HG03354 (cell line): ENCODE measurements at regions not wholly inside any gene's neighbourhood (a gene's known extent, or its start where the extent isn't known, plus 50 kb on each side); places are given as distances from the start of the nearest gene placed in this dataset.

Experiments used
- ATAC-seq: cut with Tn5 transposase; IDR thresholded peaks from one replicate; pipeline ENCODE4 v1.9.1; 2021; ENCODE audit warnings: mild to moderate bottlenecking; ENCODE audit not compliant: unreplicated experiment, poor library complexity, severe bottlenecking

DNA sequence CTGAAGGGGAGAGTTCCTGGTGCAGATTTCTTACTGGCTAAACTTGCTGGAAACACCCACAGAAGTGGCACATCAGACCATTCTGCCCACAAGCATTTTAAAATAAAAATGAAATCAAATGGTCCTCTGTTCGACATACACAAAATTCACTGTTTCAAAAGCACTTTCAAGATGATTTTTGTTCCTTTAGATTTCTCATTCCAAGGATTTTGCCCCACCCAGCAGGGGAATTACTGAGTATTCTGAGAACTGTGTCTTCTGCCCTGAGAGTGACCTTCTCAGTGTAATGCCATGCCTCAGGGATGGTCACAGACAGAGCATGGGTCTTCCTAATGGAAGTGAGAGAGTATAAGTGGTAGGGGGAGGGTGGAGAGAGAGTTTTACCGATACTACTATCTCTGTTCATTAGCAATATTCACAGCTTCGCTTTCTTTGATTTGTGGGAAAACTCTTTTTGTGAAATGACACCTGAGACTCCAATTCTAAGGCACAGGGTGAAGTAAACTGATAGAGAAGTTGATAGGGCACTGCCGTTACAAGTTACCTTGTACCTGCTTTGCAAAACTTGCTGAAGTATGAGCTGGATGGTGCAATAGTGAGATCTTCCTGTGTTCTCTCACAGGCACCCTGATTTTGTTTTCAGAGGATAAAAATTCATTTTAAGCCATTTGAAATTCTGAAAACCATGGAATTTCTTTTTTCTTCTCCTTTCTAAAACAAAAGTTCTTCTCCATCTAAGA is 95.8 kb upstream of the CD180 start:
- ATAC-seq, result no peak

DNA sequence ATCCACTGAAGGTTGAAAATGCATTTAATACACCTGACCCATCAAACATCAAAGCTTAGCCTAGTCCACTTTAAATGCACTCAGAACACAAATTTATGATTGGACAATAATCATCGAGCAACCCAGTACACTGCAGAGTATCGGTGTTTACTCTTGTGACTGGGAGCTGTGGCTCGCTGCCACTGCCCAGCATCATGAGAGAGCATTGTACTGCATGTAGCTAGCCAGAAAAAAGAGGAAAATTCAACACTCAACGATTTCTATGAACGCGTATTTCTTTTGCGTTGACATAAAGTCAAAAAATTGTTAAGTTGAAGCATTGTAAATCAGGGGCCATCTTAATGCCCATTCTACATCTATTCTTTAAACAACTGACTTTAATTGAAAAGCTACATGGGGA is 95.1 kb upstream of the CD180 start:
- no peak for ATAC-seq

DNA sequence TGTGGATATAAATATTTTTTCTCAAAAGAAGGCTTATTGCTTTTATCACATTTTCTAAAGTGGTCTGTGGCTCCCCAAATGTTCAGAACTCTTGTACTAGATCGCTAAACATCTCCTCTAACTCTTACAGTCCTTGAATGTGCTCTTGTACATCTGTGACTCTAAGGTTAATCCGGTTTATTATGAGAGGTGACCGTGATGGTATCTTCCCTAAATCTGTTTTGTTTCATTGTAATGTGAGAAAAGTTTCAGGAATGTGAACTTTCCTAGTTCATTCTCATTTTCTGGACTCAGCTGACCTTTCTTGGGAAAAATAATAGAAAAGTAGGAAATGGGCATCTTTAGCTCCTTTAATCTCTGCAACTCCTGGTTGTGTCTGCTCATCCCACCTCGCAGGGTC is 94.5 kb upstream of the CD180 start:
- ATAC-seq, result no peak

DNA sequence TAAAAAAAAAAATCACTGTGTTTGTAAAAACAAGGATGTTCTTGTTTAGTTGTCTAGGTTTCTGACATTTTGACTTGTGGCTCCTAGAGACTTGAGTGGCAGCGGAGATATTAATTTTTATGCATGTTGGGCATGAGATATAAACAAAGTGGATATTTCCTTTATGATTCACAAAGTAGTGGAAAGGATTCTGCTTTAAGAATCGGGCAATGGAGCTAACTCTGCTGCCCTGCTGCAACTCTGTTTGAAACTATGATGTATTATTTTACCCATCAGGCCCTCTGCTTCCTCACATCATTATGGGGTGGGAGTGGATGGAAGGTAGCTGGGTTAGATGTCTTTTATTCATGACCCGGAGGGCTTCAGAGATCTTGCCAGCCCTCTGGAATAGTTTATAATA is 94.1 kb upstream of the CD180 start:
- ATAC-seq, result no peak

DNA sequence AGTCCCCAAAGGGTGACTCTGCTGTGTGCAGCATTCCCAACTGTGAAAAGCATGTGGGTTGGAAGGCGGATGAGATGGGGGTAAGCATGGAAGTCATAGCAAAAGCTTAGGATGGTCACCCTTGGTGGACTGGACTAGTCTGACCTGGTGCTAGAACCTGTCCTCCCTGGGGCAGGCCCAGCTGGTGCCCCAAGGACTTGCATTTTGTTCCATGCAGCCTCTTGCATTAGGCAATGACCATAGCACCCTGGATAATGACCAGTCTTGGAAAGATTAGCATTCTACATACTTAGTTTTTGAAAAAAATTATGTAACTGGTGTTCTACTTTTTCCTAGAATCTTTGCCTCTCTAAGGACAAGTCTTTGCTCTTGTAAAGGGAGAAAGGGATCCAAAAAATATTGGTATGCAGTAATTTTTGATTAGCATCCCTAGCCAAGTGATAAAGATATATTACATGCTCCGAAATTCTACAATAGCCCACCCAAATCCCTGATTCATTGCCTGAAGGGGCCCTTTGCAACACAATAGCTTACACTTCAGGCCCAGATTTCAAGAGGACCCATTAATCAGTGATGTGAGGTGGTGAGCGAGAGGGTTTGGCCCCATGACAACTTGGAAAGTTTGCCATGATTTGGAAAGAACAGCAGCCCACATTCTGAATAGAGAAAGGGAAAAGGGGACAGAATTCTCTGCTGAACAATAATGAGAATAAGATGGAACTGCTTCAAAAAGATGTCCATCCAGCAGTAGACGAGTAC is 93.3 kb upstream of the CD180 start:
- no peak for ATAC-seq

DNA sequence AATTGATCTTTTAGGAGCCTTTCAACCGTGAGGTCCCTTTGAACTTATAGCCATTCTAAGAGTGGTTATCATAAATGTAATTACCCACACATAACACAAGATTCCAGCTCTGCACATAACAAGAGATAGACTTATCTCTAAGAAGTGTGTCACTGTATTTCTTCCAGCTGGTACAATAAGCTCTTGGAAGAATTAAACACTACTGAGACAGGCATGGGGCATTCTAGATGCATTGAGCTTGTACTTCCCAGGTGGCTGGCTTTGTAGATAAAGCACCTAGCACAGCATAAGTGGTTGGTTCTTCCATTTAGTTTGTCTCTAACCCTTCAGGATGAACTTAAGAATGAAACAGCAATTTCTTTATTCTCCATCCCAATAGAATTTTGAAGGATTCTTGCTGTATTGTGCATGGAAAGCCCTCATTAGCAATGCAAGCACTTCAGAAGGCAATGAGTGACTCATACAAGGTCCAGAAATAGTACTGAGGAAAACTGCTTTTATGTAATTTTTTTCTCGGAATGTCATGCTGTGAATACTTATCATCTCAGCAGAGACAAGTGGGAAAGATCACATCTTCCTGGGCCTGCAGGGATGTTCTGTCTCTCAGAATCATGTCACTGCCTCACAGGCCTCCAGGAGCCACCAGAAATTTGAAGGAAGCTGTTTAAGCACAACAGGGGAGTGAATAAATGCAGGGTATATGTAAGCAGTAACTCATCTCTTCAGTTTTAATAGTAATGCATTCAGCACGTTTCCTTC is 91.1 kb upstream of the CD180 start:
- no peak for ATAC-seq

DNA sequence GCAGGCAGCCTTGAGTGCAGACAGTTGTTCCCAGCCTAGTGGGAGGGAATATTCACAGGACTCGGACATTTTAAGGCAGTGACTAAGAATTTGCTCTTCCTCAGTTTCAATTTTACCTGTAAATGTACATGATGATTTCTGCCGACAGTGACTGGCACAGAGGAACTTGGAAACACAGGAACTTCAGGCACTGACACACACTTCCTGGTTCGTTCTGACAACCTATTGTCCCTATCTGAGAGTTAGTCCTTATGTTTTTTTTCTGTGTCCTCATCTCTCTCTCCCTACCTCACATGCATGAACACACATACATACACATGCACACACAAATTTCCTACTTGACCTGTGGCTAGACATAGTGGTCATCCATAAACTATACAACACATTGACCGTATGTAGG is 89.4 kb upstream of the CD180 start:
- ATAC-seq, result no peak

DNA sequence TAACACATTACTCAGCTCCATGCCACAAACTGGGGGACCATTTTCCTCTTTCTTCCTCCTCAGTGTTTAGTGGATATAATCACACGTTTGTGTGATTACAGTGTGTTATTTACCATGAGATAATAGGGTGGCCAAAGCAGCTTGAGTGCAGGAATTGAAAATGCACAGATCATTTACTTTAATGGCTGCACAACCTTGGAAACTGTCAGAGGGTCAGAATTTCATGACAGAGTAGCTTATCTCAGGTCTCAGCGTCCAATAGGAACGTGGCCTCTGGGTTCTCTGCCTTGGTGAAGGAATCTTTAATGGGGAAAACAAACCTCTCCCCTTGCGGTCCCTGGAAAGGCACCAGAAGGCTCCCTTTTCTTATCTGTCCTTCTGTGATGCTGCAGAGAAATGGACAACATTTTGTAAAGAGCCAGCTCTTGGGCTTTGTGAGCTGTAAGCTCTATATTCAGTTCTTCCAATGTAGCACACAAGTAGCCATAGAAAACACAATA is 87.4 kb upstream of the CD180 start:
- no peak for ATAC-seq

DNA sequence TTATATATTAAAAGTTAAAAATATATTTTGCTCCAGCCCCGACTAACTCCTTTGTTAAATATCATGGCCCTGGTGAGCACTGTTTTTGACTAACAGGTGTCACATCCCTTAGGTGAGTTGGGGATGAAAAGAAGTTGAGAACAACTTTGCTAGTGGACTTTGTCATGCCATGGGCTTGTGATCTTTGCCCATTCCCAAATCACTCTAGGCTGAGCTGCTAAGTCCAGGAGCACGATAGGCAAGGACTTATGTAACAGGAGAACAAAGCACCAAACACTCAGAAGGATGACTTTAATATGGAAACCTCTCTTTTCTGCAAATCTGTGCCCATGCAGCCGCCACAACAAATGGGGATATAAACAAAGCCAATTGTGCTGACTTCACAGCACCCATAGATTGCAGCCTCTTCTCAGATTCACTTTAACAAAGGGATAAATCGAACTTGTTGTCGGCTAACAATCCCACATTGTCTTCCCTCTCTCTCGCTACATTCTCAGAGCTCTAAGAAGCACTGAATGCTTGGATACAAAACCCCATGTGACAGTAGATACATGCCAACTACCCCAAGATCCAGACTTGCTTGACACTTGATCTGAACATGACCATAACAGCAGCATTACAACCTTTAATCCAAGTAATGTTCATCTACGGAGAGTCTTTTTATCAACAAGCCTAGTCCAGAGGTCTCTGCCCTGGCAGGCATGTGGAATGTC is 86.8 kb upstream of the CD180 start:
- no peak for ATAC-seq

DNA sequence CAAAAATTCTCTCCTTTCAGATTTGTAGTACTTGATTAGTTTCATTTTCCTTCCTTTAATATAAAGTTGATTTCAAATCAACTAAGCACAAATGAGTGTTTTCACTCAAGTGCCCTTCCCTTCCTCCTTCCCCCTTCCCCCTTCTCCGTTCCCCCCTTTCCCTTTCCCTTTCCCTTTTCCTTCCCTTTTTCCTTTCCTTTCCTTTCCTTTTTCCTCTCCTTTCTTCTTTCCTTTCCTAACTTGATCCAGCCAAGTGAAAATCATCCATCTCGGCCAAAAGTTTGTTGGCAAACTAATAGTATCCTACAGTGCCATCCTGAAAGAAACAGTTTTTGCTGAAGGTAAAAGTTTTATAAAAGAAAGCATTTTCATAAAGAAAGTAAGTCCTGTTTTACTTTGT is 85.3 kb upstream of the CD180 start:
- ATAC-seq, result no peak

DNA sequence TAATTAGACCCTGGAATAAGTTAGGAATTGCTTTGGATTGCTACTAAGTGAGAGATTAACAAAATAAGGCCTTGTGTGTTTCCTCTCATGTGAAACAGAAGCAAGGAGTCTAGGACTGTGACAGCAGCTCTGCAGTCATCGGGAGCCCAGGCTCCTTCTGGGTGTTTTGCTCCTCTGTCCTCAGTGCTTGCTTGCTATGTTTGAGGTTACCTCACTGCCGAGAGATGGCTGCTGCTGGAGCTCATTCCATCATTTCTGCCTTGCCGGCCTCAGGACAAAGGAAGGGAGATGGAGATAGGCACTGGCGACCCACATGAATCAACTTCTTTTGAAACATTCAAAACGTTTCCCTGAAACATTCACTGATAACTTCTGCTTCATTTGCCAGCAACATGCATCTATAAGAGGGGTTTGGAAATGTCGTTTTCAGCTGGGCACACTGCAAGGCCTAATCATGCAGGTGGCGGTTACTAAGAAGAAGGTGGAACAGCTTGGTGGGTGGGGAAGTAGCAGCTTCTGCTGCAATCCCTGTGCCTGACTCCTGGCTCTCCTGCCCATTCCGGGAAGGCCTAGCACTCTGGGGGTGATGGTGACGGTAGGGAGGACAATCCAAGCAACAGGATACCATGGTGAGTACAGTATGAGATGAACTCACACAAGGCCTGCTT is 77.2 kb upstream of the CD180 start:
- ATAC-seq, result no peak

DNA sequence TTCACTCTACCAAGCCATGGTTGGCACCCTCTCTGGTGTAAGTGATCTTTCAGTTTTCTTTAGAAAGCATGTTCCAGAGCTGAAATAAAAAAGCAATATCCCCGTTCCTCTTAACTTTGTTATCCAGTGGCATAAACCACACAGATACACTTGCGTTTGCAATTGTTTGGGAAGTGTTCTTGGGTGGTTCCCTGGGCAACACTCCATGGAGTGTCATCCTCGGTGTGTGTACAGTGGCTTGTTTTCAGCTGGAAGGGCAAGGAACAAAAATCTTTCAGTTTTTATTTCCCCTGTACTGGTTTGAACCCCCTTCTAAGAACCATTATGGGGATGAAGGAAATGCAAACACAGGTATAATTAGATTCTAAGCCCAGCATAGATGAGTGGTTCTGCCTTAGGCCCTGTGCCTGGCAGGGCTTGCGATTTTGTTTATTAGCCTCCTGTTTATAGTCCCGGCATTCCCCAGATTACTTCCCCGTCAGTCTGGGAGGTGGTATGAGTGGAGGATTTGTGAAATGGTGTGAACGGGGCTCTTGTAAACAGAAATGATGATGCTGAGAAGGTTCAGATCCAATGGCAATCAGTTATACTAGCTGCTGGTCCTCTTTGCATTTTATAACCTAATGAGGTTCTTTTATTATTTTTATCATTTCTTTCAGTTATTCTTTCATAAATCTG is 76.0 kb upstream of the CD180 start:
- ATAC-seq, result no peak

DNA sequence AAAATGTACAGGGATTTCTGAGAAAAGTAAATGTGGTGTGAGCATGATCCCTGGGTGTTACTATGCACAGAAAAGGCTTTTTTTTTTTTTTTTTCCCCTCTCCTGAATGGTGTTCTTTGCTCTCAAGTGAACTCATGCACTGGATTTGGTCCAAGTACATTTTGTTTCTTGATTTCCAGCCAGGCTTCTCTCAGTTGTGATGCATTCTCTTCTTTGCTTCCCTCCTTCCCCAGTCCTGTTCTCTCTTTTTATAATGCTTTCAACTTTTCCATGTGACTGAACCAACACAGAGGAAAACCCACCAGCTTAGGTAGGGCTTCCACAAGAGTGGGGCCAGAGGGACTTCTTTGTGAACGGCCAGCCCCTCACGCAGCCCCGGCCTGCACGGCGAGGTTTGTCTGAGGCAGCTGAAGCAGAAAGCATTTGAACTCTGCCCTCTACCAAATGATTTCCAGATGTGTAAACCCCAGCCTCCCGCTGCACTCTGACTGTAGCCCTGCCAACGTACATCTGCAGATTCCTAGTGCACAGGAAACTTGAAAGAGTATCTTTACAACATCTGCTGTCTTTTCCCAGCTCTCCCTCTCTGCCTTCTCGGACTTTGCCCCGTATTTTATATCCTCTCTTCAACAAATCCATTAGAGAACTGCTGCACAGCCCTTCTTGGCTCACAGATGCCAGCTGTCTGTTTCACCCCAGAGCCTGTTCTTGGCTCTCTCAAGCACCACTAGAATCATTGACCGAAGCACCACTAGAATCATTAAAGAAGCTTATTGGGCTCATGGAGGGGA is 71.8 kb upstream of the CD180 start:
- ATAC-seq, result no peak

DNA sequence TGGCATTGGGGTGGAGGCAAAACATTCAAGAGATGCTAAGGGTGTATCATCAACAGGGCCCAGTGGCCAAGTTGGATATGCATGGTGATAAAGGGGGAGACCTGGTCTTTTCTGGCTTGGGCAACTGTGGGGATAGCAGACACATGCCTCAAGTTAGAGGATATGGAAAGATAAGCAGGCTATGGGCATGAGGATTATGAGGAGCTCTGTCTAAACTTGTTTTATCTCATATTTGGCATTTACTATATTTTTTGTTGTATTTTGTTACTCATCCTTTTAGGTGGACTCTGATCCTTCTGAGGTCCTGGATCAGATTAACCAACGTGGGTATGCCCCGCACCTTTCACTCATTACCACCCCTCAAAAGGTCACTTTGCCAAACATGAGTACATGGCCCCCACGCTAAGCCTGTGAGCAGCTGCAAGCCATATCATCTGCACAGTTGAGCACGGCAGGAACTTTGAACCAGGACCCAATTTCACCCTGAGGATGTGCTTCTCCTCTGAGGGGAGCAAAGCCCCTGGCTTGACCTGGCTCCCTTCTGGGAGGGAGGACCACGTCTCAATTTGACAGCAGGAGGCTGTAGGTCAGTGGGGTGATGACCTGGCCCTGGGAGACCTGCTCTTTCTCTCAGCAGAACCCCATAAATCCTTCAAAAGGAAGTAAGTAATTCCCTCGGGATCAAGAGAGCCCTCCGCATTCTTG is 71.1 kb upstream of the CD180 start:
- no peak for ATAC-seq

DNA sequence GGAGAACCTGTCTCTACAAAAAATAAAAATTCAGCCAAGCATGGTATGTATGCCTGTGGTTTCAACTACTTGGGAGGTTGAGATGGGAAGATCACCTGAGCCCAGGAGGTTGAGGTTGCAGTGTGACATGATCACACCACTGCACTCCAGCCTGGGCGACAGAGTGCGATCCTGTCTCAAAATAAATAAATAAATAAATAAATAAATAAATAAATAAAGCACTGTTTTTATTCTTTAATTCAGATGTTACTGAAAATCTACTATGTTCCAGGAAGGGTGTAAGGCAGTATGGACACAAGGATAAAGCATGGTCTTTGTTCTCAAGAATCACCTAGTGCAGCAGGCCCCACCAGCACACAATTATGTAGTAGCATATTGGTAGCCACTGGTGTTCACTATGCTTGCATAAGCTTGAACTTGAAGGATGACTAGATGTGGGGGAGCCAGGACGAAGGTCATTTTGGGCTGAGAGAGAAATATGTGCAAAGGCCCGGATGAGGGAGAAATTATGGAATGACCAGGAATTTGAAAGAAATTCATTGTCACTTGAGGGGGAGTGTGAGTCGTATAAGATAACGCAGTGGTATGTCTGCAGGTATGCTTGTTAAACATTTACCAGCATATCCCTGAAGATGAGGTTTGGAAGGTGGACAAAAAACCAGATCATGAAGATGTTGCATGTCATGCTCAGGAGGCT is 70.2 kb upstream of the CD180 start:
- ATAC-seq, result no peak

DNA sequence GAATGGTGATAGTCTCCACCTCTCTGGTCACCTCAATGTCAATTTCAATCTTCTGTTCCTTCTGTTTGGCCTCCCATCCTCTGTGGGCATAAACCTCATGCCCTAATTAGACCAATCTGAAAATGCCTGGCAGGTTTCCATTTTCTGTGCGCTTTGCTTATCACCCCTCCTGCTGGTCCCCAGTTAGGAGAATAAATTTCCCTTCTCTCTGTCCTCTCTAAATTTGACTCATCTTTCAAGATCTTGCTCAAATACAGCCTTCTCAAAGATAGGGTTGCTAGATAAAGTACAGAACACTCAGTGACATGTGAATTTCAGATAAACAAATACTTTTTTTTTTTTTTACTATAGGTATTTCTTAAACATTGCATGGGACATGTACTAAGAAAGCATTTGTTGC is 69.4 kb upstream of the CD180 start:
- no peak for ATAC-seq
